OCI-LY3 (cell line): ENCODE measurements at regions not wholly inside any gene's neighbourhood (a gene's known extent, or its start where the extent isn't known, plus 50 kb on each side); places are given as distances from the start of the nearest gene placed in this dataset.

ENCODE experiments used
- CTCF ChIP-seq: fragments of 200-600, 300-600 bp; sonication (generic); IDR thresholded peaks from 2 replicates; pipeline ENCODE4 v1.5.1; 2014; ENCODE audit warnings: antibody characterized with exemption, low read length, low read depth
- EZH2phosphoT487 ChIP-seq: fragments of 200-600 bp; shearing (Covaris generic); IDR thresholded peaks from 2 replicates; pipeline ENCODE4 v1.6.1; 2018; ENCODE audit warnings: antibody characterized with exemption, mixed run types, low read depth

GRCh38 chr18:61616111-61616610, 276.6 kb downstream of the RNF152 start:
- no peak for TF ChIP-seq CTCF
- TF ChIP-seq EZH2phosphoT487 = no peak
